NCI-H345 treated with DMSO at 0.1 percent for 48 hours (cell line): ENCODE measurements at regions not wholly inside any gene's neighbourhood (a gene's known extent, or its start where the extent isn't known, plus 50 kb on each side); places are given as distances from the start of the nearest gene placed in this dataset.
"Not testable (repeated sequence)": the region's sequence is repeated elsewhere in the genome, so short reads cannot be mapped to it uniquely, and the experiment has no call there.

ENCODE experiments used
- DNase-seq: peaks from one replicate; lab custom pipeline; 2025; ENCODE audit not compliant: unreplicated experiment; lab: John Stamatoyannopoulos, UW

DNA sequence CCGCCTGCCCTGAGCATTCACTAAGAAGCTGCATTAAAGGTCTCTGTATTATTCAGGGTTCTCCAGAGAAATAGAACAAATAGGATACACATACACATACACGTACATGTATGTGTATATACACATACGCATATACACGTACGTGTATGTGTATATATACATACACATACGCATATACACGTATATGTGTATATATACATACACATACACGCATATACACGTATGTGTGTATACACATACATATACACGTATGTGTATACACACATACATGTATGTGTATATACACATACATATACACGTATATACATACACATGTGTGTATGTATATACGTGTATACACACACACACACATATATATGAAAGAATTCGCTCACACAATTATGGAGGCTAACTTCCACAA is 108.9 kb upstream of the BARHL2 start:
- DNase-seq = no peak

DNA sequence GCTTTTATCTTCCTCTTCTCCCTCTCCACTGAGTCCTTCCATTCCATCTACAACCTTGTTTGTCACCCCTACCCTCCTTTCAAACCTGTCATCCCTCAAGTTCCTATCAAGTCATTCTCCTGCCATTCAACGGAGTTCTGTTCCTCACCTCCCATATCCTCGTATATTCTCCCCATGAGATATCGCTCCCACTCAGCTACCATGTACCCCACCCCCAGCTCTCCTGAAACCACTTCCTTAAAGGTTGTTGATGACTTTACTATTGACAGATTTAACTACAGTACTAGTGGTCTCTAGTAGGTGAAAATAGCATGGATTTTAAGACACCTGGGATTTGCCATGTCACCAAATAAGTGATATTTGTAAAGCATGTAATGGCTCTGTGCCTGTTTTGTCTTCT is 107.4 kb upstream of the BARHL2 start:
- no peak for DNase-seq

GRCh38 chr1:90823686-90824085 is 106.6 kb upstream of the BARHL2 start:
- DNase-seq = no peak

GRCh38 chr1:90821788-90822359 is 104.8 kb upstream of the BARHL2 start:
- DNase-seq = no peak

- DNase-seq = no peak
These were observed 104.2 kb upstream of the BARHL2 start for GRCh38 chr1:90821152-90821787.

DNA sequence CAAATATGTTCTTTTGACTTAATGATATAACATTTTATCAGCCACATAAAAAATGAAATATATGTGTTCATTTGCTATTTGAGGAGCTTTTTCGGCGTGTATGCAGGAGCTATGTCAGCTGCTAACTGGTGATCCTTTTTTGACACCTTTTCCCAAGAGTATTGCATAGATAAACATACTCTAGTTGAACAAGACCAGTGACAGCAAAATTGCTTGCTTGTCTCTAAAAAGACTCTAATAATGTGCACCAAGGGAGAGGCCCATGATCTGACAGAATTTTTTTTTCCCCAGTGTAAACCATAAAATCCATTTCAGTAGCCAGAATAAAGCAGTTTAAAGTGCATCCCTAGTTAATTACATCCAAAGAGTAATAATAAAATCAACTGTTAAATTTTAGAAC is 103.6 kb upstream of the BARHL2 start:
- DNase-seq = no peak

- DNase-seq = no peak
These were observed 100.3 kb upstream of the BARHL2 start for GRCh38 chr1:90817399-90817798.

GRCh38 chr1:90812237-90812636 is 95.1 kb upstream of the BARHL2 start:
- not testable (repeated sequence) for DNase-seq

- not testable (repeated sequence) for DNase-seq
These were observed 94.4 kb upstream of the BARHL2 start for GRCh38 chr1:90811444-90811950.

DNA sequence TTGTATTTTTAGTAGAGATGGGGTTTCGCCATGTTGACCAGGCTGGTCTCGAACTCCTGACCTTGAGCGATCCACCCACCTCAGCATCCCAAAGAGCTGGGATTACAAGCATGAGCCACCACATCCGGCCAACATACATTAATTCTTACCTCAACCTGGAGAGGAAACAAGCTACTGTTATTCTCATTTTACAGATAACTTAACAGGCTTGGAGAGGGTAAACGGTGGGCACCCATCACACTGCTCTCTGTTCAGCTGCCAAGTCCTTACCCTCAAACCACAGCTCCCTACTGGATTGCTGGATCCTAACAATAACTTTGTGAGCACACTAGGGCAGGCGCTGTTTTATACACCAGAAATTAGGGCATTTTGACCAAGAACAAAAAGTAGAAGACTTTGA is 93.6 kb upstream of the BARHL2 start:
- DNase-seq = no peak

DNA sequence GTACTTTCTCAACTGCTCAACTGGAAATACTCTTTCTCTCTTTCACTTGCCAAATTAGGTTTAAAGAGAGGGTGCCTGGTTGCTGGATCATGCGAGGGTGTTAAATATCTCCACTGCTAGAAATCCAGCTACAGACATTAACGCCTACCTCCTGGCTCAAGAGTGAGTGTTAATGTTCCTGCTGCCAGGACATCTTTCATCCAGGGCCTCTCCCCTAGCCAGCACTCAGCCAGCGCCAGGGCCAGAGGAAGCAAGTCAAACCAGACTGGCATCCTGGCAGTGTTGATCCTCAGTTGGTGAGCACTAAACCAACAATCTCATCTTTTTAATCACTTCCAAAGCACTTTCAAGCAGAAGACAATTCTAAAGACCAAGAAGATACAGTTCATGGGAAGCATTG is 92.9 kb upstream of the BARHL2 start:
- DNase-seq = no peak

- DNase-seq = no peak
These were observed 92.0 kb upstream of the BARHL2 start for GRCh38 chr1:90809093-90809492.

GRCh38 chr1:90807329-90807728 is 90.2 kb upstream of the BARHL2 start:
- no peak for DNase-seq

DNA sequence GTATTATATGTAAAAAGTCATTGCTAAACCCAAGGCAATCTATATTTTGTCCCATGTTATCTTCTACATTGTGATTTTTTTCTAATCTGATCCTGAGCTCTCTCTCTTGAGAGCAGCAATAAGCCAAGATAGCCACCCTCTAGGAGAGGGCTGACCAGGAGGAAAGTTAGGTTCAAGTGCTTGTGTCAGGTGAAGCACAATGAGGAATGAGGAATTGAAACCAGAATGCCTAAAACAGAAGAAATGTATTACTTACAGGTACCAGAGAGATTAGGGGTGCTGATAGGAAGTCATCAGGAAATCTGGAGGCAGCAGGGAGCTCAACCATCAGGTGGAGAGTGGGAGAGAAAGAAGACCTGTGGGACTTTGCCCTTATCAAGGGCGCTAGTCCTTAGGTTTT is 85.5 kb upstream of the BARHL2 start:
- no peak for DNase-seq

- no peak for DNase-seq
These were observed 83.1 kb upstream of the BARHL2 start for GRCh38 chr1:90800012-90800717.

- DNase-seq = no peak
These were observed 82.2 kb upstream of the BARHL2 start for GRCh38 chr1:90799326-90799725.

DNA sequence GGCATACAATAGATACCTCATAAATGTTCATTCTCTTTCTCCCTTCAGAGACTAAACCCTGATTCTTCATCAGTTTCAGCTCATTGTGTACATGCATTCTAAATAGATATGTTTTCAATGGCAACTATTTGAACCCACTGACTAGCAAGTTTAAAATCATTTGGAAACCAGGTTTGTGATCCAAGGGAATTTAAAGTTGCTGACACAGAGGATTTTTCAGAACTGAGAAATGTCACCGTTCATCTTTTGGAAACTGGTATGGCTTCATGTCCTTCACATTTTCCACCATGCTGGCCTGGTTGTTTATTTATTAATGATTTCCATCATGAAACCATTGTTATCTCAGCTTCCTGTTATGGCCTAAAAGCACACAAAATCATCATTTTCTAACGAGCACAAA is 81.8 kb upstream of the BARHL2 start:
- no peak for DNase-seq

DNA sequence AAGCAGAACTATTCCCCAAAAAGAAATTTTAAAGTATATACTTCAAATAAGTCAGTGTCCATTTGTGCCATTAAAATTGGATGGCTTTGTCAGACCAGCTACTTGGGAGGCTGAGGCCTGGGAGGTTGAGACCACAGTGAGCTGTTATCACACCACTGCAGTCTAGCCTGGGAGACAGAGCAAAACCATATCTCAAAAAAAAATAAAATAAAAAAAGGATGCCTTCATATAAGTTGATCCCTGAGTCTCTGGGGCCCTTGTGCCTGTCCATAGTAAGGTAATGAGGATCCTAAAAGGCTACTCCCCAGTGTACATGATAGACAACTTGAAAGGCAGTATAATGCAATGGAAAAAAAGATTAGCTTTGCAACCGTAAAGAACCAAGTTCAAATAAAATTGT is 81.2 kb upstream of the BARHL2 start:
- DNase-seq = no peak

GRCh38 chr1:90795431-90795830 is 78.3 kb upstream of the BARHL2 start:
- no peak for DNase-seq

DNA sequence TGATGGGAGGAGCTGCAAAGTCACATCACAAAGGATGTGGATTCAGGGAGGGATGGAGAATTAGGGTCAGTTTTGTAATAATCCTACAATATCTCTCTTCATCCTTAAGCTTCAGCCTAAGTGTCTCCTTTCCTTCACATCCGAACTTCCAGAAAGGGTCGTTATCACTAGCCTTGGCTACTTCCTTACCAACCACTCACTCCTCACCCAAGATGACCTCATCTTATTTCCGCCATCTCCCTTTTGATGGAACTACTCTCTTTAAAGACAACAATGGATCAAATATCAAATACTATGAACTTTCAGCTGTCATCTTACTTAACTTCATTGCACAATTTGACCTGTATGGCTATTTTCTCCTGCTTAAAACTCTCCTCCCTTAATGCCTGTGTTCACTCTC is 69.6 kb upstream of the BARHL2 start:
- no peak for DNase-seq

GRCh38 chr1:90784186-90784847 is 67.2 kb upstream of the BARHL2 start:
- DNase-seq = no peak

DNA sequence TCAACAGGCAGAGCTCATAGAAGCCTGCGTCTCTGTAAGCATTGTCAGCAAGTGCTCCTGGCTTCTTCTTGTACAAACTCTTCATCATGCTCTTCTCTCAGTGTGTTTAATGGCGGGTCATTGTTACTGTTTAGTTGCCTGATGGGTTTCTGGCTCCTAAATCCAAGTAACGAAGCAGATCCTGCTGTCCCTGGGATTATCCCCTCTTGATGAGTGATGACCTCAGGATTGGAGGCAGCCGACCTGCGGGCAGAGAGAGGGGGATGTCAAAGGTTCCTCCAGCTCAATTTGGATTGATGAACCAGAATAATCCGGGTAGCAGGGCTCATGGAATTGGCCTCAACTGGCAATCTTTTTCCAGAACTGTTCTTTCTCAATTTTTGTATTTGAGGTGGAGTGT is 66.1 kb upstream of the BARHL2 start:
- DNase-seq = no peak
